ENCODE measurements at regions not wholly inside any gene's neighbourhood (a gene's known extent, or its start where the extent isn't known, plus 50 kb on each side); places are given as distances from the start of the nearest gene placed in this dataset.

DNA sequence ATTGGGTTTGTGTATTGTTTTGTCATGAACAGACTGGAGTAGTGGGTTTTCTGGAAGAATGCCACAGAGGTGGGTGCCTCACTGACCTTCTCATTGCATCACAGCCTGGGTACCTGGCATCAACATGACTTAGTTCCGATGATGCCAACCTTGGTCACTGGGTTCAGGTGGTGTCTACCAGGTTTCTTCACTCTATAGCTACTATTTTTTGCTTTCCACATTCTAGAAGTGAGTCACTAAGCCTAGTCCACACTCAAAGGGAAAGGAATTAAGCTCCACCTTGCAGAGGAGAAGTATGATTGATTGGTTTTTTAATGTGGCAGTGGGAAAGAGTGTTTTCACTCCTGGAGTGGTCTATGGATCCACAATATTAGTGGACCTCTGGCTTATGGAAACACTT lies 391.9 kb downstream of the DMRT2 start:
- no peak overlapping the region for H3K4me3 Mint-ChIP-seq
- H3K4me1 Mint-ChIP-seq: no peaks in the 10 kb centered on the region
- peaks cover 0 to 5% (median 0%) of the 10 kb centered on the region in 3 donors for H3K27me3 Mint-ChIP-seq
- H3K9me3 Mint-ChIP-seq: peaks cover 0 to 9% (median 2%) of the 10 kb centered on the region in 7 donors
- ATAC-seq (ENCODE audit: low read depth in 2 of 2): no peak
- DNase-seq: no peak
- no peak overlapping the region for H3K27ac Mint-ChIP-seq
- no peaks in the 10 kb centered on the region for H3K36me3 Mint-ChIP-seq

DNA sequence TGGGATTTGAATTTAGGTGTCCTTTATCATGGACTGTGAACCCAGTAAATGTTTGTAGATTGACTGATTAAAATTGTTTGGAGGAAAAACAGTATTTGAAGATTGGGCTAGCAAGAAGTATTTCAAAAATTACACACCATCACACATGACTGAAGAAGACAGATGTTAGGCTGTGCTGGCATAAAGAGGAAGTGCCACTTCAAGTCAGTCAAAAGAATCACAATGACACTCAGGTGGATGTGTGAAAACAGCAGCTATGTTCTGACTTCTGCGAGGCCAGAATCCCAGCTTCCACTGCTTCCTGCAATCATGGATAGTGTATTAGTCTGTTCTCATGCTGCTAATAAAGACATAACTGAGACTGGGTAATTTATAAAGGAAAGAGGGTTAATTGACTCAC lies 393.3 kb downstream of the DMRT2 start:
- Mint-ChIP-seq H3K4me1 (no peaks in the 10 kb centered on the region), H3K27me3 (peaks cover 0 to 5% (median 0%) of the 10 kb centered on the region in 3 donors), H3K9me3 (peaks cover 0 to 9% (median 2%) of the 10 kb centered on the region in 7 donors), H3K36me3 (no peaks in the 10 kb centered on the region), H3K4me3 (no peak overlapping the region), H3K27ac (no peak overlapping the region)
- no peak for DNase-seq
- ATAC-seq (ENCODE audit: low read depth in 2 of 2): no peak

DNA sequence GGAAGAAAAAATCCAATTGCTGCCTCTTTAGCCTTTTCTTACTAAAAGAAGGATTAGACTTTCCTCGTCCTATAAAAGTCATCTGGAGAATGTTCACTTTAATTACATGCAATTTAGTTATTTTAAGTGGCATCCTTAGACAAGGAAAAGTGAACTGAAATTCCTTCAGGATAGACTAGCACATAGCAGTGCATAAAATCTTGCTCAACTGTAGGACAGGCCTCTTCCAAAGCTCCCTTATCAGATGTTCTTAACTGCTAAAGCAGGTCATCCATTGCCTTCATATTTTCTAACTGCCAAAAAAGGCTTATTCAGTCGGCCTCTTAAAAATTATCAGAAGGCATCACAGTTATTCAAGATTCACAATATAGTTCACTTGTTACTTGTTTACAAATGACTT lies 396.5 kb downstream of the DMRT2 start:
- H3K4me1 Mint-ChIP-seq: no peaks in the 10 kb centered on the region
- H3K27ac Mint-ChIP-seq: no peak overlapping the region
- ATAC-seq (ENCODE audit: low read depth in 2 of 2): no peak
- H3K4me3 Mint-ChIP-seq: no peak overlapping the region
- no peak for DNase-seq
- H3K36me3 Mint-ChIP-seq: no peaks in the 10 kb centered on the region
- no peaks in the 10 kb centered on the region for H3K27me3 Mint-ChIP-seq
- H3K9me3 Mint-ChIP-seq: peaks cover 0 to 4% (median 2%) of the 10 kb centered on the region in 7 donors

DNA sequence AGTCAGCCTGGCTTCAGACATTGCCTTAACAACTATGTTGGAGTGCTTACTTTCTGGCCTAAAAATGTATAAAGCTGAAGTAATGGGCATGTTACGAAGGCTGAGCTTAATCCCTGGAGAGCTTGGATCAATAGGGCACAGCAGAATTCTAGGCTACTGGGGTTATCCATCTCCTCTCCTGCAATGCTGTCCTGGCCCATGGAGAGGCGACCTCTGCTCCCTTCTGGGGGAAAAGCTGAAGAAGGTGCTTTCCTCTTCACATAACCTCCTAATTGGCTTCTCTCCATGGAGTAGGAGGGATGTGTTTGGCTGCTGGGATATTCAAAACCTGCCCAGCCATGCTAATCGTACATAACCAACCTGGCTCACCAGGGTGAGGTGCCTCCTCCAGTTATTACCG lies 403.5 kb downstream of the DMRT2 start:
- no peaks in the 10 kb centered on the region for H3K36me3 Mint-ChIP-seq
- no peak for DNase-seq
- no peak for ATAC-seq (ENCODE audit: low read depth in 2 of 2)
- no peak overlapping the region for H3K4me3 Mint-ChIP-seq
- H3K27ac Mint-ChIP-seq: no peak overlapping the region
- H3K4me1 Mint-ChIP-seq: no peaks in the 10 kb centered on the region
- peaks cover 0 to 5% (median 0%) of the 10 kb centered on the region in 7 donors for H3K9me3 Mint-ChIP-seq
- peaks cover 0 to 10% (median 8%) of the 10 kb centered on the region in 3 donors for H3K27me3 Mint-ChIP-seq

DNA sequence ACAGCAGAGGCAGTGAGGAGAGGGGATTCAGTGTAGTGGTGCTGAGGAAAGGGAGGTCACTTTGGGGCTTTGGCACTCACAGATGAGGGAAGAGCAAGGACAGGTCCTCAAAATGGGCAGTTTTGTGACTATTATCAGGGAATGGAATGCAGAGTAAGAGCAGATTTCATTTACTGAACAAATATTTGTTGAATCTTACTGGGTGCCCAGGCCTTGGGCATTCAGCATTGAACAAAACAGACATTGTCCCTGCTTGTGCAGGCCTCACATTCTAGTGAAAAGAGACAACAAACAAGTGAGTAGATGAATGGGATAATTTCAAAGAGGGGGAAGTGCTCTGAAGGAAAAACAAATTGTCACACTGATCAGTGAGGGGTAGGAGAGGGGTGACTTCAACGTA lies 404.1 kb downstream of the DMRT2 start:
- ATAC-seq (ENCODE audit: low read depth in 2 of 2): no peak
- Mint-ChIP-seq H3K4me1 (no peaks in the 10 kb centered on the region), H3K36me3 (no peaks in the 10 kb centered on the region), H3K9me3 (peaks cover 0 to 5% (median 0%) of the 10 kb centered on the region in 7 donors), H3K27ac (no peak overlapping the region), H3K27me3 (peaks cover 0 to 10% (median 8%) of the 10 kb centered on the region in 3 donors), H3K4me3 (peak overlapping the region in 1 of 8 donors; percentile 18)
- DNase-seq: no peak

DNA sequence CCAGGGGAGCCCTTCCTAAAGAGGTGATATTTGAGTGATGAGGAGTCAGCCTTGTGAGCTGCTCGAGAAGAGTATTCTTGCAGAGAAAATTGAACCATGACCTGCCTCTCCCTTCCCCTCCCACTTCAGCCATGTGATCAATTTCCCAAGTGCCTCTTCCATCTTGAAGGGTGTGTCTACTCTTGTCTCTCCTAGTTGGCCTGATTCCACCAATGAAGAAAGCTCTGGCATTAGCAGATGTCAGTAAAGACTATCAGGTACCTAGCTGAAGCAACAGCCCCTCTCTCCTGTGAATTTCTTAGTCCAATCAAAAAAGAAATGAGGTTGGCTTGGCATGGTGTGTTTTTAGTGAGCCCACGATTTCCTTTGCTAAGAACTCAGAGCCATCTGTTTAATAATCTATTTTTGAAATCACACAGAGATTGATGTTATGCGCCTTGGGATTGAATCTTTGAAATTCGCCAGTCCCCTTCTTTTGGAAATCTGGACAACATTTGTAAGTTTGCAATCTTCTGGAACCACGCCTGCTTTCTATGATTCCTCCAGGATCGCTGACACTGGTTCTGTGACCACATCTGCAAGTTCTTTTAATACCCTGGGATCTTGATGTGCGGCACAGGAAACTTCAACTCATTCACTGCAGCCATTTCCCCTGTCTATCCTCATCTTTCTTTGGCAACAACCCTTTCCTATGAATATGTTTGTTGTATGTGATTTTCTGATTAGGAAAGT lies 404.6 kb downstream of the DMRT2 start:
- ATAC-seq (ENCODE audit: low read depth in 2 of 2): no peak
- no peaks in the 10 kb centered on the region for H3K36me3 Mint-ChIP-seq
- H3K9me3 Mint-ChIP-seq: peaks cover 0 to 5% (median 0%) of the 10 kb centered on the region in 7 donors
- no peak overlapping the region for H3K4me3 Mint-ChIP-seq
- H3K27me3 Mint-ChIP-seq: peaks cover 0 to 10% (median 8%) of the 10 kb centered on the region in 3 donors
- no peak overlapping the region for H3K27ac Mint-ChIP-seq
- DNase-seq: no peak
- H3K4me1 Mint-ChIP-seq: no peaks in the 10 kb centered on the region

DNA sequence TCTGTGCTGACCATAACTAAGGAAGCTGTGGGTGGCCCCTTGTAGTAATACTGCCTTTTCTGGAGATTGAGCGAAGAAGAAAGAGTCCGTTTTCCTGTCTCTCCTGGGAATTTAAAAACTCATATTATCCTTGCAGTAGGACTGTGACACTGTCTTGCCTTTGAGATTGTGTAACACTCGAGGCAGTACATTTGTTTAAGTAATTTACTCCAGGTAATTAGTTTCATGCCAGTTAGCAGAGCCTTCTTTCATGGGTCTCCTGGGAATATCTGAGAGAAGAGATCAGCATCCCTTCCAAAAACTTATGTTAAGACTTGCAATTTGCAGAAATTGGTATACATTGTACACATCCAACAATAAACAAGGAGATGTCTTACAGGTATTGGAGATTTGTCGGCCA lies 405.6 kb downstream of the DMRT2 start:
- H3K9me3 Mint-ChIP-seq: peaks cover 0 to 5% (median 0%) of the 10 kb centered on the region in 7 donors
- peaks cover 3 to 16% (median 10%) of the 10 kb centered on the region in 3 donors for H3K27me3 Mint-ChIP-seq
- no peak overlapping the region for H3K4me3 Mint-ChIP-seq
- ATAC-seq (ENCODE audit: low read depth in 2 of 2) (no peak), DNase-seq (no peak)
- H3K27ac Mint-ChIP-seq: no peak overlapping the region
- H3K36me3 Mint-ChIP-seq: no peaks in the 10 kb centered on the region
- H3K4me1 Mint-ChIP-seq: no peaks in the 10 kb centered on the region

DNA sequence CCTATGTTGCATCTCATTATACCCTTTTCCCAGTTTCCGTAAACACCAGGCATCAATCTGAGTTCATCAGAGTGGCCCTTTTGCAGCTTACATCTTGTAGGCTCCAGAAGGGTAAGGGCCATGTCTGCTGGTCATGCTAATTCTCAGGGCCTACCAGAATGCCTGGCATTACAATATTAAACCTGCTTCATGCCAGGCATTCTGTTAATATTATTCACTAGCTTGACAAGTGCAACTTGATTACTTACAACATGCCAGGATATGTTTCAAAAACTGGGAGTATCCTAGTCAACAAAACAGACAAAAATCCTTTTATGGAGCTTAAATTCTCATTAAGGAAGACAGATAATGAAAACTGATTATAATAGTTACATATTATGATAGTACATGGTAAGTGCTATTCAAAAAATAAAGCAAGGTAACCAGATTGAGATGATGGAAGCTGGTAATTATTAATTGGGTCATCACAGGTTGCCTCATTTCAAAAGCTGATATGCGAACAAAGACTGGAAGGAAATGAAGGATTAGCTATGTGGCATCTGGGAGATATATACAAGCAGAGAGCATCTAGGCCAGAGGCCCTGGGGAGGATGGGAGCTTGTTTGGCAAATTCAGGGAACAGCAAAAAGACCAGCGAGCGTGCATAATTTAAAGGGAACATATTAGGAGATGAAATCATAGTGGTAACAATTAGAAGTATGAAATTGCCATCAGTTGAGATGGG lies 406.3 kb downstream of the DMRT2 start:
- Mint-ChIP-seq H3K27me3 (peaks cover 3 to 16% (median 10%) of the 10 kb centered on the region in 3 donors), H3K4me3 (no peak overlapping the region), H3K27ac (no peak overlapping the region), H3K4me1 (no peaks in the 10 kb centered on the region), H3K9me3 (peaks cover 0 to 5% (median 0%) of the 10 kb centered on the region in 7 donors), H3K36me3 (no peaks in the 10 kb centered on the region)
- DNase-seq (no peak), ATAC-seq (ENCODE audit: low read depth in 2 of 2) (no peak)

DNA sequence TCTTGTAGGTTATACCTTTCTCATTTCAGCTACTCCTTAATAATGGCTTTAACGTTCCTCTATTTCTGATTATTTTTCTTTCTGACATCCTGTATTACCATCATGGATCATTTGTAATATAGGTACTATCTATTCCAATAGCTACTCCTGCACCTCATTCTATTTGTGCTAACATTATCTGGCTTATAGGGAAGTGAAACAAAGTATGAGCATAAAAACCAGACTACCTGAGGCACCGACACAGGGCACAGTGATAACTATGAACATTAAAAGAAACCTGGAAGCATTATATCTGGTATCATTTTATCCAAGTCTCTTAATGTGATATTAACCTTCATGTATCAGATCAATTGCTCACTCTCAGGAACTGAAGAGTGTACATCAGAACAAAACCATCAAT lies 407.3 kb downstream of the DMRT2 start:
- peaks cover 0 to 5% (median 0%) of the 10 kb centered on the region in 7 donors for H3K9me3 Mint-ChIP-seq
- no peaks in the 10 kb centered on the region for H3K4me1 Mint-ChIP-seq
- DNase-seq (no peak), ATAC-seq (ENCODE audit: low read depth in 2 of 2) (no peak)
- no peak overlapping the region for H3K27ac Mint-ChIP-seq
- no peaks in the 10 kb centered on the region for H3K36me3 Mint-ChIP-seq
- peaks cover 3 to 16% (median 10%) of the 10 kb centered on the region in 3 donors for H3K27me3 Mint-ChIP-seq
- no peak overlapping the region for H3K4me3 Mint-ChIP-seq

DNA sequence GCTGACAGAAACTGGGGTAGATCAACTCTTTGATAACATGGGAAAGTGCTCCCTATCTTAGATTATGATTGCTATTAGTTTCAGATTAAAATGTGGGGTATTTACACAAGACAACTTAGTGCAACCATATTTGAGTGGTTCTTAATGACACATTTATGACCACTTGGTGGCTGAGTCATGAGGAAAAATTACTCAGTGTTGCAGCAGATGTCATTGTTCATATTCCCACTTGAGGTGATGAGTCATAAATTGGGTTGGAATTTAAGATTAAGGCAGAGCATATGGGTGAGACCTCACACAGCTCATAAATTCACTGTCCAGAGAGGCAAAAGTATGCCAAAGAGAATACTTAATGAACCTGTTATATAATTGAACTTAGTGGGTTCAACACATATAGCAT lies 408.3 kb downstream of the DMRT2 start:
- ATAC-seq (ENCODE audit: low read depth in 2 of 2) (no peak), DNase-seq (no peak)
- peaks cover 0 to 5% (median 0%) of the 10 kb centered on the region in 7 donors for H3K9me3 Mint-ChIP-seq
- no peak overlapping the region for H3K4me3 Mint-ChIP-seq
- H3K4me1 Mint-ChIP-seq: no peaks in the 10 kb centered on the region
- H3K27me3 Mint-ChIP-seq: peaks cover 3 to 16% (median 10%) of the 10 kb centered on the region in 3 donors
- H3K36me3 Mint-ChIP-seq: no peaks in the 10 kb centered on the region
- no peak overlapping the region for H3K27ac Mint-ChIP-seq

DNA sequence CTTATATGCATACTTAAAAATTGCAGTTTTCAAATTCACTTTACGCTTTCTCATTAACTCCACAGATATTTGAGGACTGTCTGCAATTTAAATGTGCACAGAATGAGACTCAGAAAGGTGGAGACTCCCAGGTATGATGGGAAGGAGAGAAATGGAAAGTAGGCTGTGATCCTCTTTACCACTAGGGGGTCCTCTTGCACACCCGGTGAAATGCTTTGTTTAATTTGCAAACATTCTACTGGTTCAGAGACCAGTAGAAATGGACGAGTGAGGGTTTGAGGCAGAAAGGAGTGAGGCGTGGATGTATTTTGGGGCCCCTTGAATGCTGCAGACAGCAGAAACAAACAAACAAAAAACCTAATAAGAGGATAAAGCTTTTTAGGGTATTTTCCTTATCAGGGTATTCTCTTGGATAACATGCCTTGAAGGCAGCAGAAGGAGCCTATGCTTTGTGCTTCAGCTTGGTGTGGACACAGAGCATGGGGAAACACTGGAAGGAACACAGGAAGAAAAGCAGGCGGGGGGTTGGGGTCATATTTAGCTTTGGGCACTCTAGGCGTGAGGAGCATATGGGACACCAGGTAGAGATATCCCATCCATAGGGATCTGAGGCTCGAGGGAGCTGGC lies 410.1 kb downstream of the DMRT2 start:
- no peaks in the 10 kb centered on the region for H3K4me1 Mint-ChIP-seq
- DNase-seq (no peak), ATAC-seq (ENCODE audit: low read depth in 2 of 2) (no peak)
- H3K27me3 Mint-ChIP-seq: peaks cover 0 to 8% (median 3%) of the 10 kb centered on the region in 3 donors
- H3K9me3 Mint-ChIP-seq: peaks cover 0 to 3% (median 0%) of the 10 kb centered on the region in 7 donors
- H3K36me3 Mint-ChIP-seq: no peaks in the 10 kb centered on the region
- H3K27ac Mint-ChIP-seq: no peak overlapping the region
- H3K4me3 Mint-ChIP-seq: no peak overlapping the region

DNA sequence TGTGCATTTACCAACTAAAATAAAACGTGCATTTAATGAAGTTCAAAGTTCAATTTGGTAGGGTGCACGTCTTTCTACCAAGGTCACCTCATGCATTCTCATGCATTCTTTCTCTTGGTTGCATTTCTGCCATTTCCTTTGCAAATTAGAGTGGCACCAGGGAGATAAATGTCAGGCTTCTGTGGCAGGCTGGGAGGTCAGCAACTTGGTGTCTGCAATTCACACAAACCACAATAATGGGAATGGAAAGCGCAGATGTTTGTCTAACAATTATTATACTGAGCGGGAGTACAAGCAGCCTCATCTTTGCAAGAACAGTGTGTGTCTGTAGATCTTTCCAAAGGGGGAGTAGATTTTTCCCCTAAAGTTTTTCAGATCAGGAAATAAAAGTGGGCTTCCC lies 411.7 kb downstream of the DMRT2 start:
- DNase-seq: no peak
- Mint-ChIP-seq H3K27me3 (peaks cover 0 to 15% (median 3%) of the 10 kb centered on the region in 3 donors), H3K9me3 (peaks cover 0 to 5% (median 0%) of the 10 kb centered on the region in 7 donors), H3K4me3 (no peak overlapping the region), H3K36me3 (no peaks in the 10 kb centered on the region), H3K4me1 (no peaks in the 10 kb centered on the region), H3K27ac (no peak overlapping the region)
- no peak for ATAC-seq (ENCODE audit: low read depth in 2 of 2)

DNA sequence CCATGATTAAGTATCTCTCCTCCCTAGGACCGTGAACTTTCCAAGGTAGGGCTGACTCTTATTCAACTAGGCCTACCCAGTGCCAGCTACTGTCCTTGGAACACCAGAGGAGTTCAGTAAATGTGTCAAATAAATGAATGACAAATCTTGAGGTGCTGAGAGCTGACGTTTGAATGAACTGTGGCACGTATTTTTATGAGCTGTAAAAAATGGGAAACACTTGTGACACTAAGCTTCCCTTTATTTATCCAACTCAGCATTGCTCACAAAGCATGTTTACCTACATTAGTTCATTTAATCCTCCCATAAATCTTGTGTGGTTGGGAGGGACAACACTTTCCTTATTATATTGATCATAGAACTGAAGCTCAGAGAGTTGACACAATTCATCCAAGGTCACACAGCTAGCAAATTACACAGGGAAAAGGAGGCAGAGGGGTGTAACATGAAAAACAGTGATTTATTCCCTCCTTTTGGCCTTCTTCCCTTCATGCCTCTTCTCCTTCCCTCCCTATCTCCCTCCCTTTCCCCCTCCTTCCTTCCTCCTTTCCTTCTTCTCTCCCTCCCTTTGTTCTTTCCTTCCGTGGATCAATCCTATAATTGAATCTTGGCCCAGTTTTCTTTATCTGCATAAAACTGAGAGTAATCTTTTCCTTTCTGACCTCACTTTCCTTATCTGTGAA lies 412.6 kb downstream of the DMRT2 start:
- H3K27me3 Mint-ChIP-seq: peaks cover 0 to 15% (median 3%) of the 10 kb centered on the region in 3 donors
- no peaks in the 10 kb centered on the region for H3K36me3 Mint-ChIP-seq
- H3K4me3 Mint-ChIP-seq: no peak overlapping the region
- no peaks in the 10 kb centered on the region for H3K4me1 Mint-ChIP-seq
- DNase-seq: no peak
- ATAC-seq (ENCODE audit: low read depth in 2 of 2): no peak
- peaks cover 0 to 5% (median 0%) of the 10 kb centered on the region in 7 donors for H3K9me3 Mint-ChIP-seq
- H3K27ac Mint-ChIP-seq: no peak overlapping the region
